ENCODE measurements at regions not wholly inside any gene's neighbourhood (a gene's known extent, or its start where the extent isn't known, plus 50 kb on each side); places are given as distances from the start of the nearest gene placed in this dataset.

DNA sequence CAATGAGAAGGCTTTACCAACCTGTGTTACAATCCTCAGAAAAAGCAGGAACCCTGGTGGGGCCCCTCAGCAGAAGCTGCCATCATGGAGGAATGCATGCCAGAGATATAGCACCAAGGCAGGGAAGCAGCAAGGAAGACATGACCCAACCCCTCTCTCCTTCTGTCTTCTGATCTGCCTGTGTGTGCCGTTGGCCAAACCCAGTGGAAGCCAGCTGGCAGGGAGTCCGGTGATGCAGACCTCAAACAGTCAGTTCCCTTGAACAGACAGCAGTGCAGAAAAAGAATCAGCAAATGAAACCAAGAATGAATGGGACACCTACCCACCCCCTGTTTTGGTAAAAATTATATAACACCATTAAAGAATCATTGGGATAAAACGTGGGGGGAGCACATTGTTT is 234.2 kb downstream of the ZNF608 start:
- Histone ChIP-seq H2AFZ (ENCODE audit: low read depth, low read length) (no peak overlapping the region), H3K36me3 (ENCODE audit: control insufficient read depth, insufficient read depth, low read length) (no peaks in the 10 kb centered on the region), H3K4me1 (replicated peaks in 1 of 2; ENCODE audit: control insufficient read depth in 2 of 2, insufficient read depth in 2 of 2, low read length in 2 of 2) (no peaks in the 10 kb centered on the region), H3K4me3 (no peak overlapping the region), H3K27ac (ENCODE audit: extremely low read depth, low read depth, low read length) (no peak overlapping the region), H3K9me1 (ENCODE audit: control insufficient read depth, insufficient read depth, low read length) (no peaks in the 10 kb centered on the region), H3K27me3 (ENCODE audit: control insufficient read depth in 2 of 2, insufficient read depth in 2 of 2, low read length in 2 of 2) (no peaks in the 10 kb centered on the region; a peak in 1 of 5 replicates), H4K20me1 (replicated peaks; ENCODE audit: control insufficient read depth, insufficient read depth, low read length) (no peaks in the 10 kb centered on the region), H3K79me2 (ENCODE audit: control insufficient read depth, insufficient read depth, low read length) (no peaks in the 10 kb centered on the region), H3K4me2 (ENCODE audit: insufficient read depth, low read length) (no peak overlapping the region), H3K9ac (ENCODE audit: insufficient read depth in 1 of 2, low read depth in 2 of 2, low read length in 2 of 2) (no peak overlapping the region), H3K9me3 (replicated peaks; ENCODE audit: control insufficient read depth, insufficient read depth, low read depth, low read length) (no peaks in the 10 kb centered on the region)
- in situ Hi-C loops (cut with MboI) = no loop called here
- POLR2A ChIA-PET = no interaction called here
- no peak for TF ChIP-seq KAT8 (IDR thresholded peaks at IDR 0.05; ENCODE audit: low read depth)
- DNase-seq (ENCODE audit: extremely low read depth in 1 of 4, low spot score in 3 of 4) = no peak
- no TSS peak for BruUV-seq (replicated peaks)
- no peak for ATAC-seq
- FAIRE-seq = no peak
- intact Hi-C loops (cut with micrococcal nuclease) = no loop called here
- WGBS (ENCODE audit: insufficient coverage, low coverage, missing lambda C conversion rate) = 0% methylated on average over 3 of the region's 3 CpGs
- CTCF ChIA-PET (ENCODE audit: low intra/inter-chr PET ratio) = no interaction called here

- no peak for FAIRE-seq
- H4K20me1 ChIP-seq (replicated peaks; ENCODE audit: control insufficient read depth, insufficient read depth, low read length) = no peaks in the 10 kb centered on the region
- ATAC-seq = no peak
- no peaks in the 10 kb centered on the region; a peak in 1 of 5 replicates for H3K27me3 ChIP-seq (ENCODE audit: control insufficient read depth in 2 of 2, insufficient read depth in 2 of 2, low read length in 2 of 2)
- BruUV-seq (replicated peaks) = no TSS peak
- H3K79me2 ChIP-seq (ENCODE audit: control insufficient read depth, insufficient read depth, low read length) = no peaks in the 10 kb centered on the region
- H3K27ac ChIP-seq (ENCODE audit: extremely low read depth, low read depth, low read length) = no peak overlapping the region
- H3K9me3 ChIP-seq (replicated peaks; ENCODE audit: control insufficient read depth, insufficient read depth, low read depth, low read length) = no peaks in the 10 kb centered on the region
- no peaks in the 10 kb centered on the region for H3K4me1 ChIP-seq (replicated peaks in 1 of 2; ENCODE audit: control insufficient read depth in 2 of 2, insufficient read depth in 2 of 2, low read length in 2 of 2)
- DNase-seq (ENCODE audit: extremely low read depth in 1 of 4, low spot score in 3 of 4) = no peak
- intact Hi-C loops (cut with micrococcal nuclease) = no loop called here
- TF ChIP-seq CBX2 (IDR thresholded peaks at IDR 0.05; ENCODE audit: insufficient read depth, low read length, poor library complexity, severe bottlenecking) = no peak
- TF ChIP-seq CREBBP (IDR thresholded peaks at IDR 0.05; ENCODE audit: low read depth, low read length) = no peak
- H2AFZ ChIP-seq (ENCODE audit: low read depth, low read length) = no peak overlapping the region
- CTCF ChIA-PET (ENCODE audit: low intra/inter-chr PET ratio) = no interaction called here
- no peak overlapping the region for H3K4me3 ChIP-seq
- no peak overlapping the region for H3K9ac ChIP-seq (ENCODE audit: insufficient read depth in 1 of 2, low read depth in 2 of 2, low read length in 2 of 2)
- H3K9me1 ChIP-seq (ENCODE audit: control insufficient read depth, insufficient read depth, low read length) = no peaks in the 10 kb centered on the region
- POLR2A ChIA-PET = no interaction called here
- no peaks in the 10 kb centered on the region for H3K36me3 ChIP-seq (ENCODE audit: control insufficient read depth, insufficient read depth, low read length)
- in situ Hi-C loops (cut with MboI) = no loop called here
- H3K4me2 ChIP-seq (ENCODE audit: insufficient read depth, low read length) = no peak overlapping the region
Measured at GRCh38 chr5:124511791-124512190, 234.6 kb downstream of the ZNF608 start.

Measured in K562 (cell line).